ENCODE measurements at regions not wholly inside any gene's neighbourhood (a gene's known extent, or its start where the extent isn't known, plus 50 kb on each side); places are given as distances from the start of the nearest gene placed in this dataset.

GRCh38 chr14:49999826-50000379, 107.0 kb downstream of the ARF6 start:
- no peak for DNase-seq

GRCh38 chr14:50000380-50001150, 107.7 kb downstream of the ARF6 start:
- peak; percentile 71 for DNase-seq

- peak; percentile 68 for DNase-seq
Measured at GRCh38 chr14:50001151-50001998, 108.5 kb downstream of the ARF6 start.

GRCh38 chr14:50001999-50002925, 109.4 kb downstream of the ARF6 start:
- DNase-seq: peak; percentile 42

GRCh38 chr14:50002926-50003212, 110.0 kb downstream of the ARF6 start:
- DNase-seq: no peak

GRCh38 chr14:50003213-50004021, 110.5 kb downstream of the ARF6 start:
- DNase-seq: peak; percentile 60

GRCh38 chr14:50006141-50006540, 110.2 kb downstream of the VCPKMT start:
- no peak for DNase-seq

GRCh38 chr14:50007123-50007903, 109.1 kb downstream of the VCPKMT start:
- no peak for DNase-seq

GRCh38 chr14:50008562-50008961, 107.8 kb downstream of the VCPKMT start:
- no peak for DNase-seq

GRCh38 chr14:50008974-50009373, 107.4 kb downstream of the VCPKMT start:
- DNase-seq: no peak

GRCh38 chr14:50010752-50011151, 105.6 kb downstream of the VCPKMT start:
- DNase-seq: no peak

- no peak for DNase-seq
Measured at GRCh38 chr14:50011242-50011641, 105.1 kb downstream of the VCPKMT start.

GRCh38 chr14:50012644-50013043, 103.7 kb downstream of the VCPKMT start:
- no peak for DNase-seq

- no peak for DNase-seq
Measured at GRCh38 chr14:50013198-50013918, 103.0 kb downstream of the VCPKMT start.

GRCh38 chr14:50013934-50014333, 102.4 kb downstream of the VCPKMT start:
- DNase-seq: no peak

- DNase-seq: no peak
Measured at GRCh38 chr14:50014809-50015430, 101.5 kb downstream of the VCPKMT start.

GRCh38 chr14:50015716-50016115, 100.7 kb downstream of the VCPKMT start:
- no peak for DNase-seq

- DNase-seq: no peak
Measured at GRCh38 chr14:50018201-50018932, 98.0 kb downstream of the VCPKMT start.

- DNase-seq: no peak
Measured at GRCh38 chr14:50018933-50019210, 97.5 kb downstream of the VCPKMT start.

- DNase-seq: no peak
Measured at GRCh38 chr14:50020184-50020583, 96.2 kb downstream of the VCPKMT start.

Data from activated naive CD4-positive, alpha-beta T cell treated with anti-CD3 and anti-CD28 coated beads, Interleukin-2, amount 50 U/mL, for 16 hours (primary cell).